OCI-LY1 (cell line): ENCODE measurements at regions not wholly inside any gene's neighbourhood (a gene's known extent, or its start where the extent isn't known, plus 50 kb on each side); places are given as distances from the start of the nearest gene placed in this dataset.

Experiments used
- H2AFZ ChIP-seq: fragments of 200-600 bp; sonication (generic), shearing (Covaris generic); 2 replicates; pipeline ENCODE4 v1.6.0; 2014; ENCODE audit warnings: antibody characterized with exemption, mild to moderate bottlenecking, low read length
- H3F3A ChIP-seq: fragments of 200-600 bp; sonication (generic), shearing (Covaris generic); 2 replicates; pipeline ENCODE4 v1.6.0; 2014; ENCODE audit warnings: mild to moderate bottlenecking, antibody characterized with exemption, low read length, moderate library complexity; ENCODE audit not compliant: insufficient read depth
- H3K27ac ChIP-seq: fragments of 200-600 bp; sonication (generic); 2 replicates; pipeline ENCODE4 v1.5.1; 2014; ENCODE audit warnings: low read length, mixed run types, mild to moderate bottlenecking, low read depth; ENCODE audit not compliant: poor library complexity, severe bottlenecking
- H3K27me3 ChIP-seq: fragments of 200-600 bp; sonication (generic); 2 replicates; pipeline ENCODE4 v1.6.0; 2014; ENCODE audit warnings: antibody characterized with exemption, mild to moderate bottlenecking, low read length, moderate library complexity; ENCODE audit not compliant: insufficient read depth
- H3K36me3 ChIP-seq: fragments of 200-600 bp; sonication (generic); 2 replicates; pipeline ENCODE4 v1.6.1; 2014; ENCODE audit warnings: mild to moderate bottlenecking, antibody characterized with exemption, low read length, moderate library complexity, mixed read lengths; ENCODE audit not compliant: insufficient read depth
- H3K4me1 ChIP-seq: fragments of 200-600 bp; sonication (generic); 2 replicates; pipeline ENCODE4 v1.5.1; 2014; ENCODE audit warnings: mild to moderate bottlenecking, low read length, moderate library complexity; ENCODE audit not compliant: insufficient read depth, severe bottlenecking
- H3K4me2 ChIP-seq: fragments of 200-600 bp; sonication (generic), shearing (Covaris generic); 2 replicates; pipeline ENCODE4 v1.6.1; 2014; ENCODE audit warnings: low read length
- H3K4me3 ChIP-seq: fragments of 200-600 bp; sonication (generic); 2 replicates; pipeline ENCODE4 v1.5.1; 2014; ENCODE audit warnings: low read length, low read depth, mild to moderate bottlenecking, mixed read lengths; ENCODE audit not compliant: poor library complexity, severe bottlenecking
- H3K79me2 ChIP-seq: fragments of 200-600 bp; shearing (Covaris generic); 2 replicates; pipeline ENCODE4 v1.6.1; 2016; ENCODE audit warnings: mixed run types, low read length, mixed read lengths; ENCODE audit not compliant: insufficient read depth
- H3K9ac ChIP-seq: fragments of 200-600 bp; sonication (generic), shearing (Covaris generic); 2 replicates; pipeline ENCODE4 v1.6.1; 2014; ENCODE audit warnings: mild to moderate bottlenecking, low read length, mixed read lengths
- H3K9me2 ChIP-seq: fragments of 200-600 bp; sonication (generic), shearing (Covaris generic); 2 replicates; pipeline ENCODE4 v1.6.1; 2014; ENCODE audit warnings: low read depth, mild to moderate bottlenecking, low read length, mixed read lengths
- H3K9me3 ChIP-seq: fragments of 200-600 bp; shearing (Covaris generic); 2 replicates; pipeline ENCODE4 v1.6.1; 2014; ENCODE audit warnings: low read length, mixed read lengths
- H4K20me1 ChIP-seq: fragments of 200-600 bp; sonication (generic), shearing (Covaris generic); 2 replicates; pipeline ENCODE4 v1.6.0; 2016; ENCODE audit warnings: mild to moderate bottlenecking, low read length; ENCODE audit not compliant: insufficient read depth
- EZH2 ChIP-seq: fragments of 200-600 bp; sonication (generic), shearing (Covaris generic); IDR thresholded peaks from 2 replicates; pipeline ENCODE4 v1.8.0; 2017; ENCODE audit warnings: borderline replicate concordance, mixed run types, mild to moderate bottlenecking, antibody characterized with exemption, low read length, moderate library complexity, mixed read lengths
- TF ChIP-seq, protein P1 (sequence below): fragments of 200-600 bp; sonication (generic), shearing (Covaris generic); IDR thresholded peaks from 2 replicates; pipeline ENCODE4 v1.5.1; 2017; ENCODE audit warnings: mild to moderate bottlenecking, antibody characterized with exemption, low read length, moderate library complexity, mixed read lengths

DNA sequence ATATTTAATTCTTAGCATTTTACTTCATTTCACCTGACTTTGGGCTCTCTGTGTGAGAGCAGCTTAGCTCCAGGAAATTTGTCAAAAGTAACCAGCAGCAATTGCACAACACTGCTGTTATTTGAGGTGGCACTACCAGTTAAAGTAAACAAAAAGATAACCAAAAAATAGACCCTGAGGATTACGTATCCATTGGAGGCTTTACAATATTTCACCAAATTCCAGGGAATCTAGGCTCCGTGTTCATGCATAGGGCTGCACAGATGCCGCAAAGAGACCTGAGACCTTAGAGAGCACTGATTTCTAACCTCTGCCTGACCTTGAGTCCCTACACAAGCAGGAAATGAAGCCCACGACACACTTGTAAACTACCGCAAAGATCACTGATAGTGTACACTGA is 1392.7 kb upstream of the CDH6 start:
- Histone ChIP-seq H2AFZ (no peak overlapping the region), H3K4me1 (no peaks in the 10 kb centered on the region), H3K36me3 (no peaks in the 10 kb centered on the region), H3K9ac (no peak overlapping the region), H3K27ac (no peak overlapping the region), H3K9me2 (no peaks in the 10 kb centered on the region), H3K27me3 (no peaks in the 10 kb centered on the region), H3K9me3 (no peaks in the 10 kb centered on the region), H4K20me1 (no peaks in the 10 kb centered on the region), H3K79me2 (no peaks in the 10 kb centered on the region), H3K4me2 (no peak overlapping the region), H3F3A (no peaks in the 10 kb centered on the region), H3K4me3 (no peak overlapping the region)
- TF ChIP-seq EZH2, result no peak
- TF ChIP-seq, protein P1, sequence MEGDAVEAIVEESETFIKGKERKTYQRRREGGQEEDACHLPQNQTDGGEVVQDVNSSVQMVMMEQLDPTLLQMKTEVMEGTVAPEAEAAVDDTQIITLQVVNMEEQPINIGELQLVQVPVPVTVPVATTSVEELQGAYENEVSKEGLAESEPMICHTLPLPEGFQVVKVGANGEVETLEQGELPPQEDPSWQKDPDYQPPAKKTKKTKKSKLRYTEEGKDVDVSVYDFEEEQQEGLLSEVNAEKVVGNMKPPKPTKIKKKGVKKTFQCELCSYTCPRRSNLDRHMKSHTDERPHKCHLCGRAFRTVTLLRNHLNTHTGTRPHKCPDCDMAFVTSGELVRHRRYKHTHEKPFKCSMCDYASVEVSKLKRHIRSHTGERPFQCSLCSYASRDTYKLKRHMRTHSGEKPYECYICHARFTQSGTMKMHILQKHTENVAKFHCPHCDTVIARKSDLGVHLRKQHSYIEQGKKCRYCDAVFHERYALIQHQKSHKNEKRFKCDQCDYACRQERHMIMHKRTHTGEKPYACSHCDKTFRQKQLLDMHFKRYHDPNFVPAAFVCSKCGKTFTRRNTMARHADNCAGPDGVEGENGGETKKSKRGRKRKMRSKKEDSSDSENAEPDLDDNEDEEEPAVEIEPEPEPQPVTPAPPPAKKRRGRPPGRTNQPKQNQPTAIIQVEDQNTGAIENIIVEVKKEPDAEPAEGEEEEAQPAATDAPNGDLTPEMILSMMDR, result no peak

DNA sequence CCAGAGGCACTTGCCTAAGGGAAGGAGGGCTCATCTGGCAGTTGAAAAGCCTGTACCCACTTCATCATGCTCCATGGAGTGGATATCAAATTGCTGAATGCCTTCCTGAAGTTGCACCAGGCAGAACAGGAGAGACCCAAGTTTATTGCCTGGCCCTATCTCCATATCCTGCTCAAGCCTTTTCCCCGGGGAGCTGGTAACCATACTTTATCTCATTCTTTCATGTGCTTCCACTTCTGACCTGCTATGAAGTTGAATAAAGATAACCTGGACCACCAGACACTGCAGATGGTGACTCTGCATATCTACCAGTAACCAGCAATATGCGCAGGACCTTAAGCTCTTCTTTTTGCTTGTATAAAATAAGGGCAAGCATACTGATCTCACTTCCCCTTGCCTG is 1397.5 kb upstream of the CDH6 start:
- Histone ChIP-seq H3F3A (no peaks in the 10 kb centered on the region), H3K4me3 (no peak overlapping the region), H3K9me2 (no peaks in the 10 kb centered on the region), H3K4me1 (no peaks in the 10 kb centered on the region), H3K27ac (no peak overlapping the region), H3K79me2 (no peaks in the 10 kb centered on the region), H2AFZ (no peak overlapping the region), H3K9ac (no peak overlapping the region), H4K20me1 (no peaks in the 10 kb centered on the region), H3K36me3 (no peaks in the 10 kb centered on the region), H3K9me3 (no peaks in the 10 kb centered on the region), H3K4me2 (no peak overlapping the region), H3K27me3 (no peaks in the 10 kb centered on the region)
- no peak for TF ChIP-seq EZH2
- TF ChIP-seq, protein P1, result no peak

DNA sequence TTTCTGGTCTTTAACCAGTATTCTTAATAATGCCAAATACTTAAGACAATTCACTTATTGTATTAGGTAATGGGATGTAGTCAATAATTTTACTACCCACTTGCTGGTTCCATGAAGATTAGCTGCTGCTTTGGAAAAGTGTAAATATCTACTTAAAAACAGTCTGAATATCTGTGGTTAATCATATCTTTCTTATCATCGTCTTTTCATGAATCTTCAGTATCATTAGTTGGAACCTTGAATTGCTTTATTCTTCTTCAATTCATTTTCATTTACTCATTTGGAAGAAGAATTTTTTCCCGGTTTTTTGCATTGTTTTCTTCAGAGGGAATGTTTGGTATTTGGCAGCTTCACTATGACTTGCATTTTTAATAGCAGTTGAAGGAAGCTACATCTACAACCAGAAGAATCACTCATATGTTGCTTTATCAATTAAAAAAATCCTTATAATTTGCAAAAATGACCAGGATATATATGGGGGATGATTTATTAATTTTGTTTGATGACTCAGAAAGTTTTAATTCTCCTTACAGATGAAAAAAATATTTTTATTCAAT is 1398.3 kb upstream of the CDH6 start:
- Histone ChIP-seq H2AFZ (no peak overlapping the region), H3K79me2 (no peaks in the 10 kb centered on the region), H3K9me3 (no peaks in the 10 kb centered on the region), H3K4me3 (no peak overlapping the region), H3F3A (no peaks in the 10 kb centered on the region), H3K27ac (no peak overlapping the region), H3K36me3 (no peaks in the 10 kb centered on the region), H4K20me1 (no peaks in the 10 kb centered on the region), H3K4me2 (no peak overlapping the region), H3K27me3 (no peaks in the 10 kb centered on the region), H3K9ac (no peak overlapping the region), H3K9me2 (no peaks in the 10 kb centered on the region), H3K4me1 (no peaks in the 10 kb centered on the region)
- TF ChIP-seq, protein P1, result no peak
- no peak for TF ChIP-seq EZH2
